GM10248 (cell line): ENCODE measurements at regions not wholly inside any gene's neighbourhood (a gene's known extent, or its start where the extent isn't known, plus 50 kb on each side); places are given as distances from the start of the nearest gene placed in this dataset.
"Not testable (repeated sequence)": the region's sequence is repeated elsewhere in the genome, so short reads cannot be mapped to it uniquely, and the experiment has no call there.

Source experiments
- CTCF ChIA-PET: fragments of 300-600 bp; sonication (Branson Sonifier 250); formaldehyde crosslinking; extraction: SDS; loops from one replicate; lab custom pipeline; 2021; ENCODE audit warnings: antibody characterized with exemption; lab: Yijun Ruan, JAX
- POLR2A ChIA-PET: fragments of 350-650 bp; sonication (Branson Sonifier 250); formaldehyde crosslinking; extraction: SDS; loops from one replicate; lab custom pipeline; 2020; ENCODE audit warnings: antibody characterized with exemption; lab: Yijun Ruan, JAX
- DNase-seq: peaks from one replicate; pipeline ENCODE4 v3.0.0; 2012; ENCODE audit errors: extremely low spot score
- TF ChIP-seq, protein P1 (sequence below): IDR thresholded peaks from 2 replicates; pipeline ENCODE4 v1.5.1; 2012; ENCODE audit warnings: mild to moderate bottlenecking, low read depth; ENCODE audit errors: extremely low read depth, missing control alignments, control extremely low read depth

DNA sequence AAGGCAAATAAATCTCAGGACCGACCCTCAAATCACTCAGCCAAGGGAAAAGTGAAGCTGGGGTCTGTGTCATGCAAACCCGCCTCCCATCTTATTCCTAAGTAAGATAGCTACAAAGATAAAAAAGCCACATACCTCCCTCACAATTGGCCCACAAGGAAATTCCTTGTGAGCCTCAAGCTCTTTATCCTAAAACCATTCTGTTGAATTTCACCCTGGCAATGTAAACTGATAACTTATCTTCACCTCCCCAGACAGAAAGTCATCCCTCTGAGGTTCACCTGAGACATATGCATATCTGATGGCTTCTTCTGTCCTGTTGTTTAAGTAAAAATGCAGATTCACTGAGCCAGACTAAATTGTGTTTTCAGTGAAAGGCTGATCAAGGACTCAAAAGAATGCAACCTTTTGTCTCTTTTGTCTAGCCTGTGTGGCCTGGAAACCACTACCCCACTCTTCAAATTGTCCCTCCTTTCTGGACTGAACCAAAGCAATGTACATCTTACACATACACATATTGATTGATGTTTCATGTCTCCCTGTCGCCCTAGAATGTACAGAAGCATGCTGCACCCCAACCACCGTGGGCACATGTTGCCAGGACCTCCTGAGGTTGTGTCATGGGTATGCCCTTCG is 91.3 kb downstream of the MFAP3L start:
- ChIA-PET CTCF (interaction anchor here (0.9 kb wide), 1 partner anchor 20 kb away, joined by 4 read pairs; no protein-coding TSS in a partner anchor), POLR2A (no interaction called here)
- no peak for DNase-seq
- TF ChIP-seq, protein P1, sequence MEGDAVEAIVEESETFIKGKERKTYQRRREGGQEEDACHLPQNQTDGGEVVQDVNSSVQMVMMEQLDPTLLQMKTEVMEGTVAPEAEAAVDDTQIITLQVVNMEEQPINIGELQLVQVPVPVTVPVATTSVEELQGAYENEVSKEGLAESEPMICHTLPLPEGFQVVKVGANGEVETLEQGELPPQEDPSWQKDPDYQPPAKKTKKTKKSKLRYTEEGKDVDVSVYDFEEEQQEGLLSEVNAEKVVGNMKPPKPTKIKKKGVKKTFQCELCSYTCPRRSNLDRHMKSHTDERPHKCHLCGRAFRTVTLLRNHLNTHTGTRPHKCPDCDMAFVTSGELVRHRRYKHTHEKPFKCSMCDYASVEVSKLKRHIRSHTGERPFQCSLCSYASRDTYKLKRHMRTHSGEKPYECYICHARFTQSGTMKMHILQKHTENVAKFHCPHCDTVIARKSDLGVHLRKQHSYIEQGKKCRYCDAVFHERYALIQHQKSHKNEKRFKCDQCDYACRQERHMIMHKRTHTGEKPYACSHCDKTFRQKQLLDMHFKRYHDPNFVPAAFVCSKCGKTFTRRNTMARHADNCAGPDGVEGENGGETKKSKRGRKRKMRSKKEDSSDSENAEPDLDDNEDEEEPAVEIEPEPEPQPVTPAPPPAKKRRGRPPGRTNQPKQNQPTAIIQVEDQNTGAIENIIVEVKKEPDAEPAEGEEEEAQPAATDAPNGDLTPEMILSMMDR: no peak

DNA sequence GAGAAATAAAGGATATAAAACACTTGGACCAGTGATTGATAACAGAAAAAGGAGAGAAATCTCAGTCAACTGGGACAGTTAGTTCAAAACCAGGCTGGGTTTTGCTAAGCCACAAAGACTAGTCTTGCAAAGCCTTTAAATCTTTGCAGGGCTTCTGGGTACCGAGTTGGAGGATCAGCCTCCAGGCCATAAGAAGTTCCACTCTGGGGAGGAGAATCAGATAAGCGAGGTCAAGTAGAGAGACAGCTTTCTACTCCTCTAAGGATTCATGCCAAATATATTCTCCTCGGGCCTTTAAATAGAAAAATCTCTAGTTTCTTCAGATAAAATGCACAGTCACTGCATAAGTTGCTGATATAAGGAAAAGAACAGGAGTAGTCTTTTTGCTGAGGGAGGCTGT is 92.7 kb downstream of the MFAP3L start:
- ChIA-PET POLR2A (no interaction called here), CTCF (no interaction called here)
- TF ChIP-seq, protein P1: no peak
- DNase-seq: no peak

DNA sequence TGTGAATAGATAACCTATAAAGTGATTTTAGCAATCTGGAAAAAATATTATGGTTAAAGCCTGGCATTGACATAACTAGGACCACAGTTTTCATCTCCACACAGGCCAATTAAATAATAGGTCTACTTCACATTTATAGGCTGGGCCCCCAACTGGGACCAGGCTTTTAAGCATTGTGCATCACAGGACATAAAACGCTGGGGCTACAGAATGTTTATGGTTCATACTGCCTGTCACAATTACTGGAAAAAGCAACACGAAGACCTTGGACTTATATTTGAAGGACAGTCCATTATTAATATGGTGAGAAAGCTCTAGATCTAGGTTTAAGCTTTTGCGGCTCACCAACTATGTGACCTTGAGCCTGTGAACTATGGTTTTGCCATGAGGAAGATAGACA is 94.2 kb downstream of the MFAP3L start:
- DNase-seq: no peak
- TF ChIP-seq, protein P1: no peak
- POLR2A ChIA-PET: no interaction called here
- CTCF ChIA-PET: no interaction called here

DNA sequence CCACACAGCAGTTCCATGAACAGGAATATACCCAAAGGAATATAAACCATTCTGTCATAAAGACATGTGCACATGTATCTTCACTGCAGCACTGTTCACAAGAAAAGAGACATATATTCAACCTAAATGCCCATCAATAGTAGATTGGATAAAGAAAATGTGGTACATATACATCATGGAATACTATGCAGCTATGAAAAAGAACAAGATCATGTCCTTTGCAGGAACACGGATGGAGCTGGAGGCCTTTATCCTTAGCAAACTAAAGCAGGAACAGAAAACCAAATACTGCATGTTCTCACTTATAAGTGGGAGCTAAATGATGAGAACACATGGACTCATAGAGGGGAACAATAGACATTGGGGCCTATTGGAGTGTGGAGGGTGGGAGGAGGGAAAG is 95.4 kb downstream of the MFAP3L start:
- DNase-seq, CTCF ChIA-PET, POLR2A ChIA-PET: not testable (repeated sequence)

DNA sequence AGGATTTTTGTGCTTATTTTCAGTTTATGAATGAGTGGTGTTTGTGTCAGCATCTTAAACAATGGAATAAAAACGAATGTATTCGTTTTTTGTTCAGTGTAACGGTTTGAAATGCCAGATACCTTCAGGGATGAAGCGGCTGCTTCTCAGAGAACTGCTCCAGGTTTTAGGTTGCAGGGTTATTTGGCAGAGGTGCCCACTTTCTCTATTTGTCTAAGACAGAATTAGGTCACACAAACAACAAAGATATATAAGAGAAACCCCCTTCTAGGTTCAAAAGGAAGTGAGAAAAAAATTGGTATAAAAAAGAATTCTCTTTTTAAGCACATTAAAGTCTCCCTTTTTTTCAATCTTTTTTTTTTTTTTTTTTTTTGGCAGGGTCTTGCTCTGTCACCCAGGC is 98.9 kb downstream of the MFAP3L start:
- ChIA-PET CTCF (no interaction called here), POLR2A (no interaction called here)
- DNase-seq: no peak
- TF ChIP-seq, protein P1: no peak

DNA sequence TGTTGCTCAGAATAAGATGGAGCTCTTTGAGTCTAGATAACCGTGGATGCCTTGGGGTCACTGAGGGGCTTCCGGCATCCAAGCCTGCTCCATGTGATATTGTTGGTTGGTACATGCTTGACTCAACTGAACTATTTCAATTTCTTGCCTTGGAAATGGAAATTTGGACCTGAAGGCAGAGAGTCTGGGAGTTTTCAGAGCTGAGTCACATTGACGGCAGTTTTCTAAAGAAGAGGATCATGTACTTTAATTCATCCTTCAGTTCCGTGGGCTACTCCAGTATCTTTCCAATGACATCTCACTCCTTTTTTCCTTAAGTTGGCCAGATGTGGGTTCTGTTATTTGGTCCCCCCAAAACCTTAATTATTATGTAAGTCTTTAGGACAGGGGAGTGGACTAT is 100.5 kb downstream of the MFAP3L start:
- no peak for DNase-seq
- POLR2A ChIA-PET: no interaction called here
- TF ChIP-seq, protein P1: no peak
- CTCF ChIA-PET: interaction anchor here (0.8 to 1.0 kb wide), 2 partner anchors 9 to 10 kb away, joined by 3 read pairs; no protein-coding TSS in a partner anchor

DNA sequence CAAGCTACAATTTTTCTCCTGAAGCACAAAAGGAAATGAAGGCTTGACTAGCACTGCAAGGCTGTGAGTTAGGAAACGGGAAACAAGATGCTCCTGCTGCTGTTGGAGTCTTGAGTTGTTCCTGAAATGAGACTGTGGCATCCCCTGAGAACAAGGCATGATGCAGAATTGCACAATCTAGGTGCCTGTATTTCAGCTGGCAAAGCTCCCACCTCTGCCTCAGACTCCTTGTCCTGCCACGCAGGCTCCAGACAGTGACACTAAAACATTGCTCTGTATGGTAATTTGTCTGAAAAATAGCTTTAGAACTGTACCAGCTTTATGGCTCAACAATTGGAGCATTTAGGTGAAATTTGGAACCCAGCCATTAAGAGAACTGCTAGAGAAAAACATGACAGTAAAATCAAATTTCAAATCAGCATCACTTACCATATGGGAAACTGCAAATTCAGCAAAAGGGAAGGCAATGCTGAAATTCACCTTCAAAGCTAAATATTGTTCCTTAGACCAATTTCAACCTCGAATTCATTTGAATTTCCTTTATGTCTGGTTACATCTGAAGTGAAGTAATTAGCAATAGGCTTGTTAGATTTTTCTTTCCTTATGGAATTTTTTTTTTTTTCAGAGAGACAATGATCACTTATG is 103.4 kb downstream of the MFAP3L start:
- POLR2A ChIA-PET: no interaction called here
- CTCF ChIA-PET: no interaction called here
- DNase-seq: no peak
- TF ChIP-seq, protein P1: no peak
